ENCODE measurements at regions not wholly inside any gene's neighbourhood (a gene's known extent, or its start where the extent isn't known, plus 50 kb on each side); places are given as distances from the start of the nearest gene placed in this dataset.

GRCh38 chr14:51561141-51561540 lies 90.6 kb upstream of the FRMD6 start (continued):
- TF ChIP-seq ZBTB11 (tag by site-specific recombination; conservative IDR thresholded peaks at IDR 0.05; ENCODE audit: low read depth) (no peak), ZNF266 (tag by site-specific recombination; IDR thresholded peaks at IDR 0.05; ENCODE audit: low read depth) (no peak), ZNF785 (tag by site-specific recombination; IDR thresholded peaks at IDR 0.05) (no peak), ZBTB8A (tag by site-specific recombination; IDR thresholded peaks at IDR 0.05) (no peak), ZNF311 (tag by site-specific recombination; IDR thresholded peaks at IDR 0.05; ENCODE audit: borderline replicate concordance) (no peak), ZNF423 (tag by site-specific recombination; IDR thresholded peaks at IDR 0.05) (no peak), KLF1 (tag by site-specific recombination; IDR thresholded peaks at IDR 0.05) (no peak), ZFP37 (tag by site-specific recombination; IDR thresholded peaks at IDR 0.05) (no peak)
- TF ChIP-seq, protein P1, sequence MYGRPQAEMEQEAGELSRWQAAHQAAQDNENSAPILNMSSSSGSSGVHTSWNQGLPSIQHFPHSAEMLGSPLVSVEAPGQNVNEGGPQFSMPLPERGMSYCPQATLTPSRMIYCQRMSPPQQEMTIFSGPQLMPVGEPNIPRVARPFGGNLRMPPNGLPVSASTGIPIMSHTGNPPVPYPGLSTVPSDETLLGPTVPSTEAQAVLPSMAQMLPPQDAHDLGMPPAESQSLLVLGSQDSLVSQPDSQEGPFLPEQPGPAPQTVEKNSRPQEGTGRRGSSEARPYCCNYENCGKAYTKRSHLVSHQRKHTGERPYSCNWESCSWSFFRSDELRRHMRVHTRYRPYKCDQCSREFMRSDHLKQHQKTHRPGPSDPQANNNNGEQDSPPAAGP (tag by site-specific recombination; IDR thresholded peaks at IDR 0.05): no peak

GRCh38 chr14:51562816-51563215 lies 88.9 kb upstream of the FRMD6 start:
- H3K4me3 ChIP-seq (ENCODE audit: low read depth, low read length): no peak overlapping the region
- H3K9me3 ChIP-seq (ENCODE audit: control insufficient read depth, insufficient read depth, low read depth, low read length): no peaks in the 10 kb centered on the region
- ChIA-PET POLR2A (no interaction called here), CTCF (no interaction called here)
- no peaks in the 10 kb centered on the region for H3K36me3 ChIP-seq (ENCODE audit: control insufficient read depth in 2 of 2, insufficient read depth in 1 of 2, low read length in 2 of 2)
- TF ChIP-seq RBAK (tag by site-specific recombination; IDR thresholded peaks at IDR 0.05) (no peak), ZNF292 (tag by site-specific recombination; IDR thresholded peaks at IDR 0.05; ENCODE audit: borderline replicate concordance, low read depth) (no peak), ZBTB48 (tag by site-specific recombination; IDR thresholded peaks at IDR 0.05) (no peak), ZNF223 (tag by site-specific recombination; IDR thresholded peaks at IDR 0.05) (no peak), SCRT2 (tag by site-specific recombination; IDR thresholded peaks at IDR 0.05) (no peak), ZNF776 (tag by site-specific recombination; IDR thresholded peaks at IDR 0.05; ENCODE audit: borderline replicate concordance) (no peak), ZNF37A (tag by site-specific recombination; IDR thresholded peaks at IDR 0.05) (no peak), ZNF280C (tag by site-specific recombination; IDR thresholded peaks at IDR 0.05) (no peak), ZNF266 (tag by site-specific recombination; IDR thresholded peaks at IDR 0.05; ENCODE audit: low read depth) (no peak), ZBTB8A (tag by site-specific recombination; IDR thresholded peaks at IDR 0.05) (no peak), ZNF48 (tag by site-specific recombination; IDR thresholded peaks at IDR 0.05) (no peak)
- TF ChIP-seq, protein P1 (tag by site-specific recombination; IDR thresholded peaks at IDR 0.05): no peak
- TF ChIP-seq, protein P2, sequence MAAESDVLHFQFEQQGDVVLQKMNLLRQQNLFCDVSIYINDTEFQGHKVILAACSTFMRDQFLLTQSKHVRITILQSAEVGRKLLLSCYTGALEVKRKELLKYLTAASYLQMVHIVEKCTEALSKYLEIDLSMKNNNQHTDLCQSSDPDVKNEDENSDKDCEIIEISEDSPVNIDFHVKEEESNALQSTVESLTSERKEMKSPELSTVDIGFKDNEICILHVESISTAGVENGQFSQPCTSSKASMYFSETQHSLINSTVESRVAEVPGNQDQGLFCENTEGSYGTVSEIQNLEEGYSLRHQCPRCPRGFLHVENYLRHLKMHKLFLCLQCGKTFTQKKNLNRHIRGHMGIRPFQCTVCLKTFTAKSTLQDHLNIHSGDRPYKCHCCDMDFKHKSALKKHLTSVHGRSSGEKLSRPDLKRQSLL (tag by site-specific recombination; IDR thresholded peaks at IDR 0.05): no peak
- TF ChIP-seq, protein P3, sequence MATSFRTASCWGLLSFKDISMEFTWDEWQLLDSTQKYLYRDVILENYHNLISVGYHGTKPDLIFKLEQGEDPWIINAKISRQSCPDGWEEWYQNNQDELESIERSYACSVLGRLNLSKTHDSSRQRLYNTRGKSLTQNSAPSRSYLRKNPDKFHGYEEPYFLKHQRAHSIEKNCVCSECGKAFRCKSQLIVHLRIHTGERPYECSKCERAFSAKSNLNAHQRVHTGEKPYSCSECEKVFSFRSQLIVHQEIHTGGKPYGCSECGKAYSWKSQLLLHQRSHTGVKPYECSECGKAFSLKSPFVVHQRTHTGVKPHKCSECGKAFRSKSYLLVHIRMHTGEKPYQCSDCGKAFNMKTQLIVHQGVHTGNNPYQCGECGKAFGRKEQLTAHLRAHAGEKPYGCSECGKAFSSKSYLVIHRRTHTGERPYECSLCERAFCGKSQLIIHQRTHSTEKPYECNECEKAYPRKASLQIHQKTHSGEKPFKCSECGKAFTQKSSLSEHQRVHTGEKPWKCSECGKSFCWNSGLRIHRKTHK (tag by site-specific recombination; IDR thresholded peaks at IDR 0.05): no peak
- H3K27ac ChIP-seq (ENCODE audit: extremely low read depth, low read depth, low read length): no peak overlapping the region
- H3K4me1 ChIP-seq (ENCODE audit: control insufficient read depth, insufficient read depth, low read length): peaks cover 6% of the 10 kb centered on the region; the same call in 1 of the 2 replicates
